ENCODE measurements at regions not wholly inside any gene's neighbourhood (a gene's known extent, or its start where the extent isn't known, plus 50 kb on each side); places are given as distances from the start of the nearest gene placed in this dataset.

GRCh38 chr5:81855591-81855990 lies 104.7 kb upstream of the SSBP2 start:
- DNase-seq (ENCODE audit: low read depth): no peak

GRCh38 chr5:81854915-81855314 lies 104.0 kb upstream of the SSBP2 start:
- DNase-seq (ENCODE audit: low read depth): no peak

- DNase-seq (ENCODE audit: low read depth): no peak
These were observed 103.6 kb upstream of the SSBP2 start for GRCh38 chr5:81854485-81854884.

DNA sequence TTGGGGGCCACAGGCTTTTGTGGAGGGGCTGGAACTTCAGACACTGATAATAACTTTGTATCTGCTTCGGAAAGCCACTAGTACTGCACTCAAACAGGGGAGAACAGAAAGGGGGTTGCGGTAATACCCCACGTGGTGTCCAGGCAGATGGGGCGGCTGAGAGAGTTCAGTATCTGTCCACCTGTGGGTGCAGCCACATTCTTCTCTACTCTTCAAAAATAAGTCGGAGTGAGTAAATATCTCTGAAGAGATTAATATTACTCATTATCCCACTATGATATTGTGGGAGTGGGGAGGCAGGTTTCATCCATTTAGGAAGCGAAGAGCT lies 102.1 kb upstream of the SSBP2 start:
- no peak for DNase-seq (ENCODE audit: low read depth)

GRCh38 chr5:81852291-81853029 lies 101.6 kb upstream of the SSBP2 start:
- DNase-seq (ENCODE audit: low read depth): no peak

DNA sequence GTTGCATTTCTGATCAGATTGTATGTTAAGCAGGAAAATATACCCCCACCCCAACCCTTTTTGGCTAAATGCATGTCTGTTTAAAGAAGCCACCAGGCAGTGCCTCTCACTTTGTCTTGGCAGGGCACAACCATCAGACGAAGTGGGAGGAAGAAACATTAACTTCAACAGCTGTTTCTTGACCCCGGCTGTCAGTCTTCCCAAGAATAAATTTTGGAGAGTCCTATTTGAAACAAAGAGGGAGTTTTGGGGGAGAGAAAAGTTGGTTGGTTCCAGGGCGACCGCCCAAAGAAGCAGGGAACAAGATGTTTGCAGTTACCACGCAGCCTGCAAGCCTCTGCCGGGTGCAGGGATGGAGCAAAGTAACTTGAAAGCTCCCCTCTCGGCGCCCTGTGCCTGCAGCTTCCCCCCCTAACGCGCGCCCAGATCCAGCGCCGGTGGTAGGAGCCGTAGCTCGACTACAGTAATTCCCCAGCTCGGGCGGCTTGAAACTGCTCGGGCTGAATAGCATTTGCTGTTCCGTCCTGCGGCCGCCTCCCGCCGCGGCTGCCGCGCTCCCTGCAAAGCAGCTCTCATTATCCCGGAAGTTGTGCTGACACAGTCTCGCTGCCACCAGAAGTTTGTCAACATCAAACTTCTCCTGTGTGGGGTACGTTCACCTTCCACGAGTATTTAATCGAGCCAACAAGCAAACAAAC lies 100.7 kb upstream of the SSBP2 start:
- peak; percentile 75 for DNase-seq (ENCODE audit: low read depth)

DNA sequence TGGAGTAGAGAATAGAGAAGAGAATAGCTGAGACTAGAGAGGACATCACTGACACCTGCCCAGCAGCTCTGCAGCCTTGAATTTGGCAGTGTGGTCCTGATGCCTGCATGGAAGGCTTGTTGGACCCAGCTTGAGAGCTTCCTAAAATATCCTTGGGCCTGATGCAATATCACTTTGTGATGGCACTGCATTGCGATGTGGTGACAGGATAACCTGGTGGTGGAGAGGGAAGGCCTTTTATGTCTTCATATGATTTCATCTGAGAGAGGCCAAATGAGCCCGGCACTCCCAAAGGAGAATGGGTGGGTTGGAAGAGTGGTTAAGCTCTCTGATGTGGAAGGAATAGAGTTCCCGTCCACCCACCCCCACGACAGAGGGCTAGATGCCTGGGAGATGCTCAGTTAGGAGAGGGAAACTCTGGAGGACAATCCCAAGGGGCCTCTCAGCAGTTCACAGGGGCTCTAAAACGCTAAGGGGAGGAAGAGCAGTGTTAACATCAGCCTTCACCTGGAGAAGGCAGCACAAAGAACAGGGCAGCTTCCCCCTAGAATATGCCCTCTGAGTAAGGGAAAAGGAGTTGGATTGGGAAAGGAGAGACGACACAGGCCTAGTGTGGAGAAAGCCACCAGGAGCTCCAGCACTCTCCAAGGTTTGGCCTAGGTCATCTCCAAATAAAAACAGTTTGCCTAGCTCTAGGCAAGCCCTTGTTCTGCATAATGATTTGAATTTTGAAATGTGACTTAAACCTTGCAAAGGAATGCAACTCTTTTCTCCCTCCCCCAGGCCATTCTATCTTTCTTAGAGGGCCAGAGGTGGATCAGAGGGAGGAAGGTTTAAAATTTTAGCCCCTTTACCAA lies 99.8 kb upstream of the SSBP2 start:
- no peak for DNase-seq (ENCODE audit: low read depth)

GRCh38 chr5:81849770-81850367 lies 99.0 kb upstream of the SSBP2 start:
- DNase-seq (ENCODE audit: low read depth): no peak

DNA sequence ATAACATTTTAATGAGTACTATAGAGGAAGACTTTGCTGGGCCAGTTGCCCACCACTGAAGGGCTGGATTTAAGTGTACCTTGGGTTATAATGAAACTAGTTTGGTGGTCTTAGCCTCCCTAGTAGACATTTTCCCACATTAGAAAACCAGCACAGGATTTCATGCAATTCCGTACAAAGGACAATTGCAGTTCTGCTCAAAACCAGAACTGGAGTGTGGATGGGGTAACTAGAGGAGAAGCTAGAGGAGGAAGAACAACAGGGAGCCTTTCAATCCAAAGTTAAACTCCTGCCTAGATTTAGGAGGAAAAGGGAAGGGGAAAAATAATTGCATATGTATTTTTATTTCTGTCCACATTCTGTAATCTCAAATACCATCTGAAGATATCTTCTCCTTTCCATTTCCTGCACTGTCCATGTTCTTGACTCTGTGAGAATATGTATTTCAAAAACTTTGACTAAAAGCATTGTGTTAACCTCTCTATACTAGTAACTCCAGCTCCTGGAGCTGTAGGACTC lies 97.5 kb upstream of the SSBP2 start:
- no peak for DNase-seq (ENCODE audit: low read depth)

DNA sequence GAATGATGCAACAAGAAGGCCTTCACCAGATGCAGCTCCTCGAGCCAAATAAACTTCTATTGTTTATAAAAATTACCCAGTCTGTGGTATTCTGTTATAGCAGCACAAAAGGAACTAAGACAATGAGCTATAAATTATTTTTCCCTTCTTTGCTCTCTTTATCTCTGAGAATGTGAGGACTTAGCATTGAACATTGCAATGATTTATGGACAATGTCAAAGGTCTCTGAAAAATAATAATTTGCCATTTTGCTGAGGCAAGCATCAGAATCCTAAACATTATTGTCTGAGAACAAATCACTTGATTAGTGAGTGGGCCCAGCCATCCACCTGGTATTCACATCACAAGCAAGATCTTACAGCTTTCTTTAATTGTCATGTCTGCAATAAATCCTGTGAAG lies 95.4 kb upstream of the SSBP2 start:
- DNase-seq (ENCODE audit: low read depth): no peak

- DNase-seq (ENCODE audit: low read depth): no peak
These were observed 92.9 kb upstream of the SSBP2 start for GRCh38 chr5:81843845-81844244.

- DNase-seq (ENCODE audit: low read depth): no peak
These were observed 92.0 kb upstream of the SSBP2 start for GRCh38 chr5:81842795-81843398.

DNA sequence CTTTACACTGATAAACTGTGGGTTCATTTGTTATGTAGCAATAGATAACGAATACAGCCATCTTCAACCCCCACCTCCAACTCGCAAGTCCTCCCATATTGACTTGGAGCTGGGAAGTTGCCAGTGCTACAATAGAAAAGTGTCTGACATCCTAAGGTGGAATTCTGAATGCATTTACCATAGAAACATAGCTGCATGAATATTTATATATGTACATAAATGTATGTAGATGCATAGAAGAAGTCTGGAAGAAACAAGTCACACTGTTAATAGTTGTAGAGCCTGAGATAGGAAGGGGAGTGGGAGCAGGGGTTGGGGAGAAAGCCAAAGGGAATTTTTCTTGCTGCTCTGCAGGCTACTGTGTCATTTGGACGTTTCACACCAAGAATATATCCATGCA lies 88.1 kb upstream of the SSBP2 start:
- DNase-seq (ENCODE audit: low read depth): no peak

DNA sequence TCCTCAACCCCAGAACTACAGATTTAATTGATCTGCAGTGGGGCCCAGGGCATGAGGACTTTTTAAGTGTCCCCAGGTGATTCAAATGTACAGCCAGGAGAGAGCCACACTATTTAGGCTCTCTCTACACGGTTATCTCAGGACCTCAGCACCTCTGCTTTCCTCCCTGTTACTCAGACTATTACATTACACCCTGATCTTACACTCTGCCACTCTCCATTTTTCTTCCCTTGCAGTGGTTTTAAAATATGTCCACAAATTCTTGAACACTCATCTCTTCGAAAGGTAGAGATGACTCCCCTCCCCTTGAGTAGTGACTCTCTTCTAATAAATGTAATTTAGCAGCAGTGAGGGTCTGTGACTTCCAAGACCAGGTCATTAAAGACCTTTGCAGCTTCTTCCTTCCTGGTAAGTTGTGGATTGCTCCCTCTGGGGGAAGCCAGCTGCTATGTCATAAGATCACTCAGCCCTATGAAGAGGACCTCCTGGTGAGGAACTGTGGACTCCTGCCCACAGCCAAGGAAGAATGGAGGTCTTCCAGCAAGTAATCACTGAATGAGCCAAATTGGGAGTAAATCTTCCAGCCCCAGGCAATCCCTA lies 87.5 kb upstream of the SSBP2 start:
- DNase-seq (ENCODE audit: low read depth): no peak

GRCh38 chr5:81837667-81838306 lies 86.9 kb upstream of the SSBP2 start:
- no peak for DNase-seq (ENCODE audit: low read depth)

- DNase-seq (ENCODE audit: low read depth): no peak
These were observed 85.0 kb upstream of the SSBP2 start for GRCh38 chr5:81835814-81836367.

GRCh38 chr5:81834021-81834660 lies 83.2 kb upstream of the SSBP2 start:
- DNase-seq (ENCODE audit: low read depth): no peak

GRCh38 chr5:81830596-81830995 lies 79.7 kb upstream of the SSBP2 start:
- DNase-seq (ENCODE audit: low read depth): no peak

GRCh38 chr5:81829242-81829641 lies 78.3 kb upstream of the SSBP2 start:
- DNase-seq (ENCODE audit: low read depth): no peak

- DNase-seq (ENCODE audit: low read depth): no peak
These were observed 76.6 kb upstream of the SSBP2 start for GRCh38 chr5:81827500-81827899.

Data from activated gamma-delta T cell treated with anti-CD3 and anti-CD28 coated beads, Interleukin-2, amount 50 U/mL, for 16 hours (primary cell).